IMR-90 (cell line): ENCODE measurements at regions not wholly inside any gene's neighbourhood (a gene's known extent, or its start where the extent isn't known, plus 50 kb on each side); places are given as distances from the start of the nearest gene placed in this dataset.

ENCODE experiments used
- ATAC-seq: fragments of 200-7000 bp; cut with Tn5 transposase; 2 replicates; pipeline ENCODE4 v1.9.1; 2020; ENCODE audit warnings: low read depth, mild to moderate bottlenecking, moderate library complexity
- BruUV-seq: library from RNA; stranded (reverse); fragments of 400-500 nt; replicated peaks from 2 replicates; lab custom pipeline; 2021; lab: Mats Ljungman, UMichigan
- CTCF ChIA-PET: fragments of 300-600 bp; formaldehyde crosslinking; extraction: SDS; loops from one replicate; lab custom pipeline; 2021; ENCODE audit warnings: antibody characterized with exemption; lab: Yijun Ruan, JAX
- POLR2A ChIA-PET: fragments of 300-600 bp; sonication (Branson Sonifier 250); formaldehyde crosslinking; loops from one replicate; lab custom pipeline; 2022; ENCODE audit warnings: antibody characterized with exemption; ENCODE audit not compliant: unreplicated experiment; lab: Charles Lee
- DNase-seq: peaks from one replicate; pipeline ENCODE4 v3.0.0; 2013
- H2AFZ ChIP-seq: replicated peaks from 2 replicates; pipeline ENCODE3; 2013; ENCODE audit warnings: low read length, mild to moderate bottlenecking; ENCODE audit not compliant: poor library complexity
- H2AK5ac ChIP-seq: 2 replicates; pipeline ENCODE4 v1.6.1; 2013; ENCODE audit warnings: low read depth, low read length, inconsistent platforms
- H2AK9ac ChIP-seq: replicated peaks from 2 replicates; pipeline ENCODE3; 2013; ENCODE audit warnings: mild to moderate bottlenecking, low read depth, low read length, moderate library complexity; ENCODE audit not compliant: poor library complexity
- H2BK120ac ChIP-seq: 2 replicates; pipeline ENCODE4 v1.6.1; 2013; ENCODE audit warnings: low read depth, low read length, inconsistent platforms
- H2BK15ac ChIP-seq: 3 replicates; pipeline ENCODE4 v1.6.1; 2013; ENCODE audit warnings: low read depth, low read length, inconsistent platforms
- H2BK20ac ChIP-seq: 2 replicates; pipeline ENCODE4 v1.6.1; 2013; ENCODE audit warnings: low read depth, mild to moderate bottlenecking, inconsistent platforms, low read length, moderate library complexity
- H2BK5ac ChIP-seq: 2 replicates; pipeline ENCODE4 v1.6.1; 2013; ENCODE audit warnings: mild to moderate bottlenecking, low read depth, low read length, inconsistent platforms; ENCODE audit not compliant: poor library complexity, severe bottlenecking
- H3K14ac ChIP-seq: replicated peaks from 2 replicates; pipeline ENCODE4 v1.6.1; 2013; ENCODE audit warnings: low read depth, low read length, inconsistent platforms
- H3K18ac ChIP-seq: 2 replicates; pipeline ENCODE4 v1.6.1; 2013; ENCODE audit warnings: low read depth, low read length, control low read depth
- H3K23ac ChIP-seq: 2 replicates; pipeline ENCODE4 v1.6.1; 2013; ENCODE audit warnings: low read depth, low read length, inconsistent platforms
- H3K27ac ChIP-seq: 2 replicates; pipeline ENCODE4 v1.5.1; 2013; ENCODE audit warnings: mild to moderate bottlenecking, control low read depth, low read length; ENCODE audit not compliant: insufficient read depth
- H3K27me3 ChIP-seq: 2 replicates; pipeline ENCODE4 v1.6.1; 2013; ENCODE audit warnings: low read length; ENCODE audit not compliant: control insufficient read depth, insufficient read depth
- H3K36me3 ChIP-seq: 2 replicates; pipeline ENCODE4 v1.6.1; 2013; ENCODE audit warnings: low read length, mixed read lengths; ENCODE audit not compliant: control insufficient read depth, insufficient read depth
- H3K4ac ChIP-seq: 2 replicates; pipeline ENCODE4 v1.6.1; 2013; ENCODE audit warnings: low read depth, low read length, inconsistent platforms
- H3K4me1 ChIP-seq: 2 replicates; pipeline ENCODE4 v1.6.1; 2013; ENCODE audit warnings: low read length, mixed read lengths; ENCODE audit not compliant: control insufficient read depth, insufficient read depth
- H3K4me2 ChIP-seq: 2 replicates; pipeline ENCODE4 v1.6.1; 2013; ENCODE audit warnings: low read depth, mild to moderate bottlenecking, control low read depth, low read length, moderate library complexity
- H3K4me3 ChIP-seq: 2 replicates; pipeline ENCODE4 v1.5.1; 2013; ENCODE audit warnings: low read depth, mild to moderate bottlenecking, control low read depth, low read length, moderate library complexity; ENCODE audit not compliant: insufficient read depth
- H3K56ac ChIP-seq: 2 replicates; pipeline ENCODE4 v1.6.1; 2013; ENCODE audit warnings: low read length, inconsistent platforms; ENCODE audit not compliant: insufficient read depth; ENCODE audit errors: extremely low read depth
- H3K79me1 ChIP-seq, 2 experiments: 2 replicates each; pipeline ENCODE4 v1.6.1; 2013; ENCODE audit warnings: low read length in 2 of 2, inconsistent platforms in 1 of 2, low read depth in 1 of 2
- H3K9ac ChIP-seq: 2 replicates; pipeline ENCODE4 v1.6.1; 2013; ENCODE audit warnings: low read depth, low read length, control low read depth
- H3K9me1 ChIP-seq: 2 replicates; pipeline ENCODE4 v1.6.1; 2013; ENCODE audit warnings: low read length, inconsistent platforms; ENCODE audit not compliant: insufficient read depth
- H3K9me3 ChIP-seq: 2 replicates; pipeline ENCODE4 v1.6.1; 2013; ENCODE audit warnings: low read length; ENCODE audit not compliant: control insufficient read depth, insufficient read depth
- H4K20me1 ChIP-seq: 2 replicates; pipeline ENCODE4 v1.6.1; 2013; ENCODE audit warnings: low read length, inconsistent platforms; ENCODE audit not compliant: insufficient read depth
- H4K5ac ChIP-seq: 2 replicates; pipeline ENCODE4 v1.6.1; 2013; ENCODE audit warnings: mild to moderate bottlenecking, low read depth, low read length, control low read depth
- H4K8ac ChIP-seq, 2 experiments: 2 replicates each; pipeline ENCODE4 v1.6.1; 2013; ENCODE audit warnings: low read depth in 2 of 2, low read length in 2 of 2, control low read depth in 1 of 2, inconsistent platforms in 1 of 2
- H4K91ac ChIP-seq: 2 replicates; pipeline ENCODE4 v1.6.1; 2013; ENCODE audit warnings: low read depth, low read length, inconsistent platforms; ENCODE audit not compliant: insufficient read depth
- BHLHE40 ChIP-seq: fragments of 150-350 bp; IDR thresholded peaks from 2 replicates; pipeline ENCODE4 v1.6.1; 2016; ENCODE audit warnings: mild to moderate bottlenecking, low read depth, low read length
- CEBPB ChIP-seq: IDR thresholded peaks from 2 replicates; pipeline ENCODE4 v1.6.1; 2012; ENCODE audit warnings: low read depth, low read length, improper control_type of control experiment
- CHD1 ChIP-seq: IDR thresholded peaks from 2 replicates; pipeline ENCODE4 v1.6.1; 2012; ENCODE audit warnings: low read depth, low read length, improper control_type of control experiment
- ELK1 ChIP-seq: fragments of 150-350 bp; IDR thresholded peaks from 2 replicates; pipeline ENCODE4 v1.6.1; 2016; ENCODE audit warnings: low read depth, mild to moderate bottlenecking, low read length, moderate library complexity, borderline replicate concordance
- FOS ChIP-seq: fragments of 150-350 bp; IDR thresholded peaks from 2 replicates; pipeline ENCODE4 v1.6.1; 2016; ENCODE audit warnings: low read depth, low read length
- MAFK ChIP-seq: IDR thresholded peaks from 2 replicates; pipeline ENCODE4 v1.6.1; 2012; ENCODE audit warnings: low read depth, low read length, improper control_type of control experiment
- MAZ ChIP-seq: IDR thresholded peaks from 2 replicates; pipeline ENCODE4 v1.6.1; 2012; ENCODE audit warnings: low read depth, mild to moderate bottlenecking, low read length, improper control_type of control experiment, moderate library complexity, borderline replicate concordance
- MXI1 ChIP-seq: IDR thresholded peaks from 2 replicates; pipeline ENCODE4 v1.6.1; 2012; ENCODE audit warnings: low read depth, mild to moderate bottlenecking, low read length, moderate library complexity, borderline replicate concordance
- NFE2L2 ChIP-seq: fragments of 150-350 bp; IDR thresholded peaks from 2 replicates; pipeline ENCODE4 v1.6.1; 2016; ENCODE audit warnings: low read depth, mild to moderate bottlenecking, low read length
- POLR2A ChIP-seq: IDR thresholded peaks from 2 replicates; pipeline ENCODE4 v1.6.1; 2012; ENCODE audit warnings: mild to moderate bottlenecking, low read depth, low read length
- RAD21 ChIP-seq: IDR thresholded peaks from 2 replicates; pipeline ENCODE4 v1.6.1; 2012; ENCODE audit warnings: low read length, improper control_type of control experiment
- RCOR1 ChIP-seq: IDR thresholded peaks from 2 replicates; pipeline ENCODE4 v1.6.1; 2012; ENCODE audit warnings: mild to moderate bottlenecking, low read length, improper control_type of control experiment; ENCODE audit not compliant: insufficient replicate concordance
- RFX5 ChIP-seq: IDR thresholded peaks from 2 replicates; pipeline ENCODE4 v1.8.0; 2012; ENCODE audit warnings: low read depth, mild to moderate bottlenecking, low read length, moderate library complexity
- SMC3 ChIP-seq: fragments of 150-350 bp; IDR thresholded peaks from 2 replicates; pipeline ENCODE4 v1.6.1; 2016; ENCODE audit warnings: low read depth, mild to moderate bottlenecking, antibody characterized with exemption, low read length, moderate library complexity
- WGBS, 2 experiments: methylation state at CpG; one replicate each; pipeline versions ENCODE4 v1.1.5 to v1.1.7; 2013; ENCODE audit warnings: missing lambda C conversion rate in 2 of 2; ENCODE audit not compliant: insufficient read length in 1 of 2; ENCODE audit errors: extremely low coverage in 2 of 2; 5-methylcytosine and 5-hydroxymethylcytosine counted together
- dilution Hi-C: fragments of 300-500 bp; cut with HindIII; formaldehyde crosslinking; loops from one replicate; pipeline ENCODE4 v1.14.3; 2018; ENCODE audit warnings: low sequenced_read_pairs; ENCODE audit not compliant: unreplicated experiment
- in situ Hi-C: fragments of 300-500 bp; cut with MboI; formaldehyde crosslinking; loops from 3 replicates; pipeline ENCODE4 v1.14.3; 2019; ENCODE audit warnings: low sequenced_read_pairs, inconsistent platforms, mixed read lengths
- intact Hi-C: fragments of 100-400 bp; cut with micrococcal nuclease; formaldehyde crosslinking; loops from 2 replicates; pipeline ENCODE4 v1.10.0; 2022
- TF ChIP-seq, protein P1 (sequence below): conservative IDR thresholded peaks from 2 replicates; pipeline ENCODE4 v1.5.1; 2012; ENCODE audit warnings: mild to moderate bottlenecking, low read depth, low read length, improper control_type of control experiment
- TF ChIP-seq, protein P2 (sequence below): fragments of 150-350 bp; IDR thresholded peaks from 2 replicates; pipeline ENCODE4 v1.6.1; 2017; ENCODE audit warnings: mild to moderate bottlenecking, antibody characterized with exemption, low read length, low read depth

DNA sequence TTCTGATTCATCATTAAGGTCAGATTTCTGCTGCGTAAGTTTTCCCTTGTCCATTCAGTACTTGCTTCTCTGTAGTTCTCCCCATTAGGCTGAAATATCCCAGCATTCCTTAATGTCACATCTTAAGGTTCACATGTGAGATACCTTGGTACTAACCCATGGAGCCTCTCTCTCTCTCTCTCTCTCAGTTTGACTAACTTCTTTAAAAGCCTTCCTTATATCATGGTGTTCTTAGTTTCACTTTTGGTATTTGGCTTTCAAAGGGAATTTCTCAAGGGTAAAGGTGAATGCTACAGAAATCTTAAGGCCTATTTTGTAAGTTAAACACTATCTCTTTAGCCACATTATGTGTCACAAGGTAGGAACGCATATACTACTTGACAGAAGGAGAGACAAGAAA is 427.3 kb upstream of the ZNF717 start:
- TF ChIP-seq NFE2L2 (no peak), CHD1 (no peak), POLR2A (no peak), MXI1 (no peak), MAZ (no peak), BHLHE40 (no peak), SMC3 (no peak), RCOR1 (no peak), FOS (no peak), MAFK (no peak), RAD21 (no peak), ELK1 (no peak), RFX5 (no peak), CEBPB (no peak)
- TF ChIP-seq, protein P1, sequence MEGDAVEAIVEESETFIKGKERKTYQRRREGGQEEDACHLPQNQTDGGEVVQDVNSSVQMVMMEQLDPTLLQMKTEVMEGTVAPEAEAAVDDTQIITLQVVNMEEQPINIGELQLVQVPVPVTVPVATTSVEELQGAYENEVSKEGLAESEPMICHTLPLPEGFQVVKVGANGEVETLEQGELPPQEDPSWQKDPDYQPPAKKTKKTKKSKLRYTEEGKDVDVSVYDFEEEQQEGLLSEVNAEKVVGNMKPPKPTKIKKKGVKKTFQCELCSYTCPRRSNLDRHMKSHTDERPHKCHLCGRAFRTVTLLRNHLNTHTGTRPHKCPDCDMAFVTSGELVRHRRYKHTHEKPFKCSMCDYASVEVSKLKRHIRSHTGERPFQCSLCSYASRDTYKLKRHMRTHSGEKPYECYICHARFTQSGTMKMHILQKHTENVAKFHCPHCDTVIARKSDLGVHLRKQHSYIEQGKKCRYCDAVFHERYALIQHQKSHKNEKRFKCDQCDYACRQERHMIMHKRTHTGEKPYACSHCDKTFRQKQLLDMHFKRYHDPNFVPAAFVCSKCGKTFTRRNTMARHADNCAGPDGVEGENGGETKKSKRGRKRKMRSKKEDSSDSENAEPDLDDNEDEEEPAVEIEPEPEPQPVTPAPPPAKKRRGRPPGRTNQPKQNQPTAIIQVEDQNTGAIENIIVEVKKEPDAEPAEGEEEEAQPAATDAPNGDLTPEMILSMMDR: no peak
- TF ChIP-seq, protein P2, sequence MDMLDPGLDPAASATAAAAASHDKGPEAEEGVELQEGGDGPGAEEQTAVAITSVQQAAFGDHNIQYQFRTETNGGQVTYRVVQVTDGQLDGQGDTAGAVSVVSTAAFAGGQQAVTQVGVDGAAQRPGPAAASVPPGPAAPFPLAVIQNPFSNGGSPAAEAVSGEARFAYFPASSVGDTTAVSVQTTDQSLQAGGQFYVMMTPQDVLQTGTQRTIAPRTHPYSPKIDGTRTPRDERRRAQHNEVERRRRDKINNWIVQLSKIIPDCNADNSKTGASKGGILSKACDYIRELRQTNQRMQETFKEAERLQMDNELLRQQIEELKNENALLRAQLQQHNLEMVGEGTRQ: no peak
- H3K36me3 ChIP-seq: no peaks in the 10 kb centered on the region
- no peak overlapping the region for H3K23ac ChIP-seq
- H3K9ac ChIP-seq: no peak overlapping the region
- no peak overlapping the region for H2AK9ac ChIP-seq
- no peak overlapping the region for H3K14ac ChIP-seq
- no peak overlapping the region for H3K18ac ChIP-seq
- no peak overlapping the region for H2AK5ac ChIP-seq
- H3K4me2 ChIP-seq: no peak overlapping the region
- H2AFZ ChIP-seq: no peak overlapping the region
- H3K56ac ChIP-seq: no peak overlapping the region
- no peaks in the 10 kb centered on the region for H3K9me1 ChIP-seq
- no peak overlapping the region for H3K4me3 ChIP-seq
- no peaks in the 10 kb centered on the region for H3K27me3 ChIP-seq
- H4K8ac ChIP-seq: no peak overlapping the region
- dilution Hi-C loops: no loop called here
- no peak for DNase-seq
- in situ Hi-C loops: no loop called here
- CTCF ChIA-PET: no interaction called here
- H4K91ac ChIP-seq: no peak overlapping the region
- intact Hi-C loops: no loop called here
- no CpG with 5 or more reads among the region's 2 CpGs for WGBS, 2 experiments
- H2BK120ac ChIP-seq: no peak overlapping the region
- no peak overlapping the region for H3K27ac ChIP-seq
- POLR2A ChIA-PET: no interaction called here
- H4K5ac ChIP-seq: no peak overlapping the region
- H4K20me1 ChIP-seq: no peaks in the 10 kb centered on the region
- BruUV-seq: no TSS peak
- no peak overlapping the region for H2BK20ac ChIP-seq
- H3K9me3 ChIP-seq: no peaks in the 10 kb centered on the region
- no peaks in the 10 kb centered on the region for H3K4me1 ChIP-seq
- H3K4ac ChIP-seq: no peak overlapping the region
- no peak overlapping the region for H2BK15ac ChIP-seq
- no peak overlapping the region for H2BK5ac ChIP-seq
- no peaks in the 10 kb centered on the region for H3K79me1 ChIP-seq
- ATAC-seq: no peak
